ENCODE measurements at regions not wholly inside any gene's neighbourhood (a gene's known extent, or its start where the extent isn't known, plus 50 kb on each side); places are given as distances from the start of the nearest gene placed in this dataset.
"Not testable (repeated sequence)": the region's sequence is repeated elsewhere in the genome, so short reads cannot be mapped to it uniquely, and the experiment has no call there.

GRCh38 chr10:7038416-7038815 is 372.4 kb downstream of the SFMBT2 start:
- H3K4me3 ChIP-seq (ENCODE audit: low read length): no peak overlapping the region
- peaks cover 7% of the 10 kb centered on the region for H3K4me1 ChIP-seq (ENCODE audit: control insufficient read depth, insufficient read depth, low read length)
- H3K9ac ChIP-seq (ENCODE audit: low read depth, low read length): no peak overlapping the region
- H3K9me3 ChIP-seq (replicated peaks; ENCODE audit: low read length): no peaks in the 10 kb centered on the region
- H3K4me2 ChIP-seq (ENCODE audit: low read length): no peak overlapping the region
- H3K36me3 ChIP-seq (ENCODE audit: insufficient read depth, low read length): no peaks in the 10 kb centered on the region
- no peaks in the 10 kb centered on the region for H3K27me3 ChIP-seq (ENCODE audit: control insufficient read depth, insufficient read depth, low read length)

GRCh38 chr10:7037434-7037833 is 373.4 kb downstream of the SFMBT2 start:
- H3K9me3 ChIP-seq (replicated peaks; ENCODE audit: low read length); H3K4me1 ChIP-seq (ENCODE audit: control insufficient read depth, insufficient read depth, low read length); H3K36me3 ChIP-seq (ENCODE audit: insufficient read depth, low read length); H3K9ac ChIP-seq (ENCODE audit: low read depth, low read length); H3K27me3 ChIP-seq (ENCODE audit: control insufficient read depth, insufficient read depth, low read length); H3K4me2 ChIP-seq (ENCODE audit: low read length); H3K4me3 ChIP-seq (ENCODE audit: low read length): not testable (repeated sequence)

GRCh38 chr10:7036951-7037350 is 373.9 kb downstream of the SFMBT2 start:
- peaks cover 7% of the 10 kb centered on the region for H3K4me1 ChIP-seq (ENCODE audit: control insufficient read depth, insufficient read depth, low read length)
- no peaks in the 10 kb centered on the region for H3K36me3 ChIP-seq (ENCODE audit: insufficient read depth, low read length)
- no peak overlapping the region for H3K4me2 ChIP-seq (ENCODE audit: low read length)
- no peak overlapping the region for H3K9ac ChIP-seq (ENCODE audit: low read depth, low read length)
- no peaks in the 10 kb centered on the region for H3K9me3 ChIP-seq (replicated peaks; ENCODE audit: low read length)
- H3K4me3 ChIP-seq (ENCODE audit: low read length): no peak overlapping the region
- H3K27me3 ChIP-seq (ENCODE audit: control insufficient read depth, insufficient read depth, low read length): no peaks in the 10 kb centered on the region

GRCh38 chr10:7035126-7035761 is 375.6 kb downstream of the SFMBT2 start:
- Histone ChIP-seq H3K9ac (ENCODE audit: low read depth, low read length) (no peak overlapping the region), H3K4me3 (ENCODE audit: low read length) (no peak overlapping the region), H3K9me3 (replicated peaks; ENCODE audit: low read length) (no peaks in the 10 kb centered on the region), H3K27me3 (ENCODE audit: control insufficient read depth, insufficient read depth, low read length) (no peaks in the 10 kb centered on the region), H3K4me2 (ENCODE audit: low read length) (no peak overlapping the region), H3K4me1 (ENCODE audit: control insufficient read depth, insufficient read depth, low read length) (peaks cover 7% of the 10 kb centered on the region), H3K36me3 (ENCODE audit: insufficient read depth, low read length) (no peaks in the 10 kb centered on the region)

- H3K4me1 ChIP-seq (ENCODE audit: control insufficient read depth, insufficient read depth, low read length): peaks cover 7% of the 10 kb centered on the region
Measured at GRCh38 chr10:7033031-7033430, 377.8 kb downstream of the SFMBT2 start.

GRCh38 chr10:7030134-7030855 is 380.5 kb downstream of the SFMBT2 start:
- H3K4me3 ChIP-seq (ENCODE audit: low read length): no peak overlapping the region
- H3K27me3 ChIP-seq (ENCODE audit: control insufficient read depth, insufficient read depth, low read length): no peaks in the 10 kb centered on the region
- no peak overlapping the region for H3K4me2 ChIP-seq (ENCODE audit: low read length)
- H3K9ac ChIP-seq (ENCODE audit: low read depth, low read length): no peak overlapping the region
- peaks cover 9% of the 10 kb centered on the region for H3K4me1 ChIP-seq (ENCODE audit: control insufficient read depth, insufficient read depth, low read length)
- no peaks in the 10 kb centered on the region for H3K36me3 ChIP-seq (ENCODE audit: insufficient read depth, low read length)
- H3K9me3 ChIP-seq (replicated peaks; ENCODE audit: low read length): no peaks in the 10 kb centered on the region

More at GRCh38 chr10:7033031-7033430, 377.8 kb downstream of the SFMBT2 start:
- Histone ChIP-seq H3K4me2 (ENCODE audit: low read length) (no peak overlapping the region), H3K36me3 (ENCODE audit: insufficient read depth, low read length) (no peaks in the 10 kb centered on the region), H3K4me3 (ENCODE audit: low read length) (no peak overlapping the region), H3K27me3 (ENCODE audit: control insufficient read depth, insufficient read depth, low read length) (no peaks in the 10 kb centered on the region), H3K9ac (ENCODE audit: low read depth, low read length) (no peak overlapping the region), H3K9me3 (replicated peaks; ENCODE audit: low read length) (no peaks in the 10 kb centered on the region)

- H3K4me1 ChIP-seq (ENCODE audit: control insufficient read depth, insufficient read depth, low read length): peaks cover 9% of the 10 kb centered on the region
- no peak overlapping the region for H3K4me2 ChIP-seq (ENCODE audit: low read length)
- H3K4me3 ChIP-seq (ENCODE audit: low read length): no peak overlapping the region
- H3K9ac ChIP-seq (ENCODE audit: low read depth, low read length): no peak overlapping the region
- H3K36me3 ChIP-seq (ENCODE audit: insufficient read depth, low read length): no peaks in the 10 kb centered on the region
- no peaks in the 10 kb centered on the region for H3K27me3 ChIP-seq (ENCODE audit: control insufficient read depth, insufficient read depth, low read length)
- no peaks in the 10 kb centered on the region for H3K9me3 ChIP-seq (replicated peaks; ENCODE audit: low read length)
Measured at GRCh38 chr10:7029672-7030071, 381.2 kb downstream of the SFMBT2 start.

- H3K27me3 ChIP-seq (ENCODE audit: control insufficient read depth, insufficient read depth, low read length): no peaks in the 10 kb centered on the region
- H3K9ac ChIP-seq (ENCODE audit: low read depth, low read length): no peak overlapping the region
- H3K36me3 ChIP-seq (ENCODE audit: insufficient read depth, low read length): no peaks in the 10 kb centered on the region
- no peak overlapping the region for H3K4me2 ChIP-seq (ENCODE audit: low read length)
- H3K9me3 ChIP-seq (replicated peaks; ENCODE audit: low read length): no peaks in the 10 kb centered on the region
- H3K4me3 ChIP-seq (ENCODE audit: low read length): no peak overlapping the region
- H3K4me1 ChIP-seq (ENCODE audit: control insufficient read depth, insufficient read depth, low read length): peaks cover 9% of the 10 kb centered on the region
Measured at GRCh38 chr10:7028809-7029166, 382.0 kb downstream of the SFMBT2 start.

- Histone ChIP-seq H3K4me2 (ENCODE audit: low read length) (no peak overlapping the region), H3K9ac (ENCODE audit: low read depth, low read length) (no peak overlapping the region), H3K27me3 (ENCODE audit: control insufficient read depth, insufficient read depth, low read length) (no peaks in the 10 kb centered on the region), H3K36me3 (ENCODE audit: insufficient read depth, low read length) (no peaks in the 10 kb centered on the region), H3K9me3 (replicated peaks; ENCODE audit: low read length) (no peaks in the 10 kb centered on the region), H3K4me3 (ENCODE audit: low read length) (no peak overlapping the region), H3K4me1 (ENCODE audit: control insufficient read depth, insufficient read depth, low read length) (peaks cover 9% of the 10 kb centered on the region)
Measured at GRCh38 chr10:7027913-7028808, 382.7 kb downstream of the SFMBT2 start.

GRCh38 chr10:7027237-7027912 is 383.5 kb downstream of the SFMBT2 start:
- no peaks in the 10 kb centered on the region for H3K36me3 ChIP-seq (ENCODE audit: insufficient read depth, low read length)
- no peaks in the 10 kb centered on the region for H3K27me3 ChIP-seq (ENCODE audit: control insufficient read depth, insufficient read depth, low read length)
- H3K4me1 ChIP-seq (ENCODE audit: control insufficient read depth, insufficient read depth, low read length): peaks cover 9% of the 10 kb centered on the region
- no peak overlapping the region for H3K4me2 ChIP-seq (ENCODE audit: low read length)
- no peak overlapping the region for H3K9ac ChIP-seq (ENCODE audit: low read depth, low read length)
- H3K4me3 ChIP-seq (ENCODE audit: low read length): no peak overlapping the region
- H3K9me3 ChIP-seq (replicated peaks; ENCODE audit: low read length): no peaks in the 10 kb centered on the region

GRCh38 chr10:7026818-7027217 is 384.0 kb downstream of the SFMBT2 start:
- H3K4me3 ChIP-seq (ENCODE audit: low read length): no peak overlapping the region
- no peaks in the 10 kb centered on the region for H3K9me3 ChIP-seq (replicated peaks; ENCODE audit: low read length)
- H3K4me1 ChIP-seq (ENCODE audit: control insufficient read depth, insufficient read depth, low read length): peaks cover 9% of the 10 kb centered on the region
- H3K27me3 ChIP-seq (ENCODE audit: control insufficient read depth, insufficient read depth, low read length): no peaks in the 10 kb centered on the region
- H3K4me2 ChIP-seq (ENCODE audit: low read length): no peak overlapping the region
- H3K9ac ChIP-seq (ENCODE audit: low read depth, low read length): no peak overlapping the region
- no peaks in the 10 kb centered on the region for H3K36me3 ChIP-seq (ENCODE audit: insufficient read depth, low read length)

Data from skeletal muscle satellite cell (primary cell).